ENCODE measurements at regions not wholly inside any gene's neighbourhood (a gene's known extent, or its start where the extent isn't known, plus 50 kb on each side); places are given as distances from the start of the nearest gene placed in this dataset.

DNA sequence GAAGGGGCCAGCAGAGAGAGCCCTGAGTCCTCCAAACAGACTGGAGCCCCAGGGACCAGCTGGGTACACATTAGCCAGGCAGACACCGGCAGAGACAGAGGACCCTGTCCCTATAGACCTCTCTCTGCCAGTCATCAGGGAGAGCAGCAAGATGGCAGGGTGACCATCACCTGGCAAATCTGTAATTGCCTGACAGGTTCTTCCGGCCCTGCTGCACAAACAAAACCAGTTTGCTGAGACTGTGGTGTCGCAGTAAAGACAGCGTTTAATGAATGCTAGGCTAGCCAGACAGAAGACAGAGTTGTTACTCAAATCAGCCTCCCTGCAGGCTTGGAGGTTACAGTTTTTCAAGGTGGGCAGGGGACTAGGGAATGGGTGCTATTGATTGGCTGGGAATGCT, 618.9 kb downstream of the NPHP4 start:
- no peak overlapping the region for H3K27ac Mint-ChIP-seq
- DNase-seq = no peak
- no peaks in the 10 kb centered on the region for H3K4me1 Mint-ChIP-seq (ENCODE audit: low read depth)
- peaks cover 80% of the 10 kb centered on the region for H3K9me3 Mint-ChIP-seq
- peaks cover 1% of the 10 kb centered on the region for H3K27me3 Mint-ChIP-seq (ENCODE audit: insufficient read depth)
- H3K4me3 Mint-ChIP-seq = no peak overlapping the region
- H3K36me3 Mint-ChIP-seq (ENCODE audit: low read depth) = 0 out of 2 replicates have a peak, but pooled peaks cover 8% of the 10 kb centered on the region
- TF ChIP-seq, protein P1, sequence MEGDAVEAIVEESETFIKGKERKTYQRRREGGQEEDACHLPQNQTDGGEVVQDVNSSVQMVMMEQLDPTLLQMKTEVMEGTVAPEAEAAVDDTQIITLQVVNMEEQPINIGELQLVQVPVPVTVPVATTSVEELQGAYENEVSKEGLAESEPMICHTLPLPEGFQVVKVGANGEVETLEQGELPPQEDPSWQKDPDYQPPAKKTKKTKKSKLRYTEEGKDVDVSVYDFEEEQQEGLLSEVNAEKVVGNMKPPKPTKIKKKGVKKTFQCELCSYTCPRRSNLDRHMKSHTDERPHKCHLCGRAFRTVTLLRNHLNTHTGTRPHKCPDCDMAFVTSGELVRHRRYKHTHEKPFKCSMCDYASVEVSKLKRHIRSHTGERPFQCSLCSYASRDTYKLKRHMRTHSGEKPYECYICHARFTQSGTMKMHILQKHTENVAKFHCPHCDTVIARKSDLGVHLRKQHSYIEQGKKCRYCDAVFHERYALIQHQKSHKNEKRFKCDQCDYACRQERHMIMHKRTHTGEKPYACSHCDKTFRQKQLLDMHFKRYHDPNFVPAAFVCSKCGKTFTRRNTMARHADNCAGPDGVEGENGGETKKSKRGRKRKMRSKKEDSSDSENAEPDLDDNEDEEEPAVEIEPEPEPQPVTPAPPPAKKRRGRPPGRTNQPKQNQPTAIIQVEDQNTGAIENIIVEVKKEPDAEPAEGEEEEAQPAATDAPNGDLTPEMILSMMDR (IDR thresholded peaks at IDR 0.05) = no peak

DNA sequence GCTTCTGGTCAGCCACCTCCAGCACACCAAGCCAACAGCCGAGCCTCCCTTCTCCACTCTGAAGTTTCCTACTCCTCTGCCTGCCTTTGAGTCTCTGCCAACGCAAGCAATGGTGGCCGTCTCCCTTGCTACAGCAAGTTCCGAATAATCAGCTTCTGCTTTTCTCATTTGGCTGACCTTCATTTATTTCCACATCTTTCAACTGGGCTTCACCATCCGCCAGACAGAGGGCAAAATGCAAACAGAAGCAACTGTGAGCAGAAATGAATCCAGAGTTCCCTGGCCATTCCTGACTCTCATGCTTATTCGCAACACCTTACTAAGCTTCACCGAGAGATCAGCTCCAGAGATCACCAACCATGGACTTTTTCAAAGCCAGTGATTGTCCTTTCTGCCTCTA, 621.0 kb downstream of the NPHP4 start:
- no peak for DNase-seq
- Mint-ChIP-seq H3K36me3 (ENCODE audit: low read depth) (0 out of 2 replicates have a peak, but pooled peaks cover 8% of the 10 kb centered on the region), H3K9me3 (peaks cover 86% of the 10 kb centered on the region), H3K4me1 (ENCODE audit: low read depth) (no peaks in the 10 kb centered on the region), H3K4me3 (no peak overlapping the region), H3K27ac (no peak overlapping the region), H3K27me3 (ENCODE audit: insufficient read depth) (peaks cover 1% of the 10 kb centered on the region)
- TF ChIP-seq, protein P1 (IDR thresholded peaks at IDR 0.05) = no peak

DNA sequence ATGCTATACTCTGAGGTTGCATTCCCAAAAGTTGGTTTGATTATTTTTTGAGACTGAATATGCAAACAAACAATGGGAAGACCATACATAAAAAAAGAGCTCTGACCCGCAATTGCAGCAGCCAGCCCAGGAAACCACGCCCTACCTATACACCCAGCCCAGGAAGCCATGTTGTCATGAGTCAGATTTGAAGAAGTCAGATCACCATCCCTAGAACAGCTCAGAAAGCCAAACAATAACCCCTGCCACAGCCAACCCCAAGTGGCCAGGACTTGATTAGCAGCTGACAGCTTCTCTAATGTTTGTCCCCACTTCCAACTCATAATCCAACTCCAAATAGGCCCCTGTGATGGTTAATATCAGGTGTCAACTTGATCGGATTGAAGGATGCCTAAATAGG, 621.9 kb downstream of the NPHP4 start:
- Mint-ChIP-seq H3K9me3 (peaks cover 87% of the 10 kb centered on the region), H3K4me3 (no peak overlapping the region), H3K27ac (no peak overlapping the region), H3K4me1 (ENCODE audit: low read depth) (no peaks in the 10 kb centered on the region), H3K36me3 (ENCODE audit: low read depth) (0 out of 2 replicates have a peak, but pooled peaks cover 8% of the 10 kb centered on the region), H3K27me3 (ENCODE audit: insufficient read depth) (peaks cover 1% of the 10 kb centered on the region)
- TF ChIP-seq, protein P1 (IDR thresholded peaks at IDR 0.05) = no peak
- DNase-seq = no peak

DNA sequence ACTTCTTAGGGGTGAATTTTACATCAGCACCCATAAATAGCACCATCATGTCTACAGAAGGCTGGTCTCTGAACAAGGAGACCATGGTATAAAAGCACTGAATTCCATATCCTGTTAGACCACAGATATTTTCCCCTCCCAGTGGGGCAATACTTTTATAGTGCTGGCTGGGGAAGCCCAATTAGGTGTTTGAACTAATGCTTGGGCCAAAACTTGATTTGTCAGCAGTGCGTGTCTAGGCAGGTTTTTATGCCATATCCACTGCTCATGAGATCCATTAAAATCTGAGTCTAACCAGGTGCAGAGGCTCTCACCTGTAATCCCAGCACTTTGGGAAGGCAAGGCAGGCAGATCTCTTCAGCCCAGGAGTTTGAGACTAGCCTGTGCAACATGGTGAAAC, 623.0 kb downstream of the NPHP4 start:
- no peaks in the 10 kb centered on the region for H3K4me1 Mint-ChIP-seq (ENCODE audit: low read depth)
- 0 out of 2 replicates have a peak, but pooled peaks cover 8% of the 10 kb centered on the region for H3K36me3 Mint-ChIP-seq (ENCODE audit: low read depth)
- no peak overlapping the region for H3K4me3 Mint-ChIP-seq
- peaks cover 3% of the 10 kb centered on the region for H3K27me3 Mint-ChIP-seq (ENCODE audit: insufficient read depth)
- H3K9me3 Mint-ChIP-seq = peaks cover 89% of the 10 kb centered on the region
- TF ChIP-seq, protein P1 (IDR thresholded peaks at IDR 0.05) = no peak
- no peak overlapping the region for H3K27ac Mint-ChIP-seq
- no peak for DNase-seq

DNA sequence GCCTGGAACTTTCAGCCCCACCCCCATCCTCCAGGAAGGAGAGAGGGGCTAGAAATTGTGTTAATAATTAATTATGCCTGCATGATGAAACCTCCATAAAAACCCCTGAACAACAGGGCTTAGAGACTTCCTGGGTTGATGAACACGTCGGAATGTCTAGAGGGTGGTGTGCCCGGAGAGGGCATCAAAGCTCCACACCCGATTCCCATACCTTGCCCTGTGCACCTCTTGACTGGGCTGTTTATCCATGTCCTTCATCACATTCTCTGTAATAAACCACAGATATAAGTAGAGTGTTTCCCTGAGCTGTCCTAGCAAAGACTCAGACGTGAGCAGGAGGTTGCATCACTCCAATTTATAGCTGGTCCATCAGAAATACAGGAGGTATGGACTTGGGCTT, 624.0 kb downstream of the NPHP4 start:
- DNase-seq = no peak
- H3K9me3 Mint-ChIP-seq = peaks cover 89% of the 10 kb centered on the region
- H3K4me3 Mint-ChIP-seq = no peak overlapping the region
- no peak overlapping the region for H3K27ac Mint-ChIP-seq
- TF ChIP-seq, protein P1 (IDR thresholded peaks at IDR 0.05) = no peak
- peaks cover 3% of the 10 kb centered on the region for H3K27me3 Mint-ChIP-seq (ENCODE audit: insufficient read depth)
- H3K4me1 Mint-ChIP-seq (ENCODE audit: low read depth) = no peaks in the 10 kb centered on the region
- 0 out of 2 replicates have a peak, but pooled peaks cover 8% of the 10 kb centered on the region for H3K36me3 Mint-ChIP-seq (ENCODE audit: low read depth)

DNA sequence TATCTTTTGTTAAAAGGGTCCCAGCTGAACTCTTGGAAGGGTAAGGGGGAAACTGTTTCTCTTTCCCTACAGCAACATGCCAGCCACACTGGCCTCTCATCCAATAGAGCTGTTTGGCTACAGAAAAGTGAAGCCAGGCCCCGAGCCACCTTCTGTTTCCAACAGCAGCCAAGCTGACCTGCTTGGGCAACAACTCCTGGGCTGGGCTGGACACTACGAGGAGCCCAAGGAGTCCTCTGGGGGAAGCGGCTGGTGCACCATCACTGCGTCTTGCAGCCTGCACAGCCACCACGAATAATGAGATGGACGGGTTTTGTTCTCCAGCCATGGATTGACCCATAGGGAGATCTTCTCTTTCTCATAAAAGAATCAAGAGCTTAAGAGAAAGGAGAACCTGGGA, 624.9 kb downstream of the NPHP4 start:
- Mint-ChIP-seq H3K4me1 (ENCODE audit: low read depth) (no peaks in the 10 kb centered on the region), H3K4me3 (no peak overlapping the region), H3K36me3 (ENCODE audit: low read depth) (0 out of 2 replicates have a peak, but pooled peaks cover 8% of the 10 kb centered on the region), H3K27me3 (ENCODE audit: insufficient read depth) (peaks cover 3% of the 10 kb centered on the region), H3K9me3 (peaks cover 82% of the 10 kb centered on the region), H3K27ac (no peak overlapping the region)
- TF ChIP-seq, protein P1 (IDR thresholded peaks at IDR 0.05) = no peak
- no peak for DNase-seq
